ENCODE measurements at regions not wholly inside any gene's neighbourhood (a gene's known extent, or its start where the extent isn't known, plus 50 kb on each side); places are given as distances from the start of the nearest gene placed in this dataset.

- TF ChIP-seq CTCF (IDR thresholded peaks at IDR 0.05 in 2 of 3, conservative IDR thresholded peaks at IDR 0.05 in 1 of 3; ENCODE audit: control insufficient read depth in 2 of 3, extremely low read depth in 1 of 3, insufficient read depth in 1 of 3, low read depth in 3 of 3, low read length in 3 of 3) (no peak), JUND (IDR thresholded peaks at IDR 0.05; ENCODE audit: low read depth, low read length) (no peak), HDAC6 (IDR thresholded peaks at IDR 0.05; ENCODE audit: unreplicated experiment) (no peak), ZZZ3 (IDR thresholded peaks at IDR 0.05; ENCODE audit: control insufficient read depth, insufficient read length, low read depth) (no peak), MYC (IDR thresholded peaks at IDR 0.05; ENCODE audit: insufficient read depth, insufficient read length, insufficient replicate concordance, low read length, severe bottlenecking) (no peak), ZSCAN29 (IDR thresholded peaks at IDR 0.05) (no peak)
Measured at GRCh38 chr3:69494185-69494584, 108.3 kb upstream of the FRMD4B start.
